HG03135 (cell line): ENCODE measurements at regions not wholly inside any gene's neighbourhood (a gene's known extent, or its start where the extent isn't known, plus 50 kb on each side); places are given as distances from the start of the nearest gene placed in this dataset.

Experiments used
- ATAC-seq: cut with Tn5 transposase; IDR thresholded peaks from one replicate; pipeline ENCODE4 v1.9.1; 2021; ENCODE audit warnings: mild to moderate bottlenecking, moderate library complexity; ENCODE audit not compliant: unreplicated experiment

DNA sequence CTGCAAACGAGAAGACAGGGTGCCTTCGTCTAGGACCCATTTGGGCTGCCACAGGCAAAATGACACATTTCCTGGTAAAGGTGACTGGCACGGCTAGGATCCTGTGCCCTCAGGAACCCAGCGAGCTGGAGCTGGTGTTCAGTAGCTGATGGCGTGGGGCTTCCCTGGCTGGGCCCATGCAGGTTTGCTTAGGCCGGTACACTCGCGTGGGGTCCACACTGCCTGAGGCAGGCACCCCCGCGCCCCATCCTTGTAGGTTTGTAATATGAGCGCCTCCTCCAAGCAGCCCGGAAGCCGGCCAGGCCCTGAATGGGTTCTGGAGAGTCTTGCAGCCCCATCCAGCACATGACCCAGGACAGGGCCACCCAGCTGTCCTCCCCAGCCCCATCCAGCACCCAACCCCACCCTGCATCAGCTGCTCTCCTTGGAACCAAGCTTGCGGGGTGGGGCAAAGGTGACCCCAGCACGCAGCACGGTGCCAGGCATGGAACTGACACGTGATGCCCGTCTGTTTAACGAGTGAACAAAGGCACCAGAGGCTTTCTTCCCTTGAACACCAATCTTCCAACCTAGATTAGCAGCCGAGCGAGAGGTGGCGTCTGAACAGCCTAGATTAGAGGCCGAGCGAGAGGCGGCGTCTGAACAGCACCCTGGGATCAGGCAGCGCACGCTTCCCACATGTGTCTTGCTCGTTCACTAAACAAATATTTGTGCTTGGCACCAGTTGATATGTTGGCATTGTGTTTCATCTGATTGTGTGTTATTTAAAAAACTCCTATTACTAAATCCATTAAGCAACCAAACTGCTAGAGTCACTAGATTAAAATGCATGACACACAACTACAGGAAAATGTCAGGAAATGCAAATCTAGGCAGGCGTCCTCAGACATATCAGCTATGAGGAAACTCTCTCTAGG is 112.1 kb downstream of the DLL1 start:
- ATAC-seq, result no peak

- ATAC-seq, result no peak
Measured at GRCh38 chr6:170177772-170178560, 112.9 kb downstream of the DLL1 start.

GRCh38 chr6:170176898-170177771 is 113.7 kb downstream of the DLL1 start:
- ATAC-seq, result no peak

DNA sequence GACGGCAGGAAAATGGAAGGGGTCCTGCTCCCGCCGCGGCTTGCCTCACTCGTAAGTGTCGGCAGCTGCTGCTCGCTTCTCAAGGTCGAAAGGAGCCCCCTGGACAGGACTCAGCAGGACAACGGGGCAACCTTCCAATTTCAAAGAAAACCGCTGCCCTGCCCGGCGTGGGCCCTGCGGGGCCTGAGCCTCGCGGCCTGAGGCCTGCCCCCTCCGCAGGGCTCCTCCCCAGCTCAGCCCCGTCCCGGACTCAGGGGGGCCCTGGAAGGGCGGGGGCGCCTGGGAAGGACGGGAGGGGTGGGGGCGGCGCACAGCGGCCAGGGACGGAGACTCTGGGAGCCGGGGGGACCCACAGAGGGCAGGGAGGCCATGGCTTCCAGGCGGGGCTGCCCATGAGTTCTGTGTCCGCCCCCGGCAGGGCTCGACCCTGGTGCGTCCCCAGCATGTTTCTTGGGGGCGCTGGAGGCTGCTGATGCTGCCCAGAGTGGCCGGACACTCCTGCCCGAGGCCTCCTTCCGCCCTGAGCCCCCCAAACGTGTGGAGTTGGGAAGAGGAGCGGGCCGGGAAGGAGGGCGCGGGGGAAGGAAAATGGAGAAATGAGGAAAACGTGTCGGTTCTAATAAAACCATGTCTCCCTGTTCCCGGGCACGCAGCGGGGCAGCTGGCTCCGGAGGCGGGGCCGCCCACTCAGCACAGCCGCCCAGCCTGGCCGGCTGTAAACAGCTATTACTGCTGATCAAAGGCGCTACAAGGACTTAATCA is 114.6 kb downstream of the DLL1 start:
- ATAC-seq, result no peak

- no peak for ATAC-seq
Measured at GRCh38 chr6:170175644-170176135, 115.2 kb downstream of the DLL1 start.

DNA sequence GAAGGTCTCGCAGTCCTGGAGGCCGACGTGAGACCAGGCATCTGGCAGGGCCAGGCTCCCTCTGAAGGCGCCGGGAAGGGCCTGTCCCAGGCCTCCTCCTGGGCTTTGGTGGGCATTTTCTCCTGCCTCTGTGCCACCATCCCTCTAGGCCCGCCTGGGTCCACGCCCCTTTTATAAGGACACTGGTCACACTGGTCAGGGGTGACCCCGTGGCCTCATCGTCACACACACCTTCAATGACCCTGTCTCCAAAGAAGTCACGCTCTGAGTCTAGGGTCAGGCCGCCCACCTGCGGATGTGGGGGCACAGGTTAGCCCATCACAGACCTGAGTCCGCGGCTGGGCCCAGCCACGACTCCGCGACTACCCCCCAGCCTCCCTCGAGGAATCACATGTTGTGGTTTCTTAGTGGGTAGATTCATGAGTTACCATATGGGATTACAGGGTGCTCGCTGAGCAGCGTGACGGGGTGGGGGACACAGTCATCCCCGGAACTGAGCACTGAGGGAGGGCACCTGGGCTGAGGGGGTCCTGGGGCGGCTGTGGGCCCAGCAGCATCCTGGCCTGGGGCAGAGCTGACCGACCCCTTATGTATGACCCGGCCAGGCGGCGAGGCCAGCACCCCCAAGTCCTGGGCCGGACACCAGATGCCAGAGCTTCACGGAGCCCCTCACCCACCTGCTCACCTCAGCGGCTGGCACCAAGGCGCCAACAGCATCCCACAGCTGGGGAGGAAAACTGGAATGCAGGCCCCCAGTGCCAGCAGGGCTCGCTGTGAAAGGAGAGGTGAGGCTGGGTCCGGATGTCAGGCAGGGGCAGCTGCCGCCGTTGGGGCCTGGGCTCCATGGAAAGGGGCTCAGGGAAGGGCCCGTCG is 115.9 kb downstream of the DLL1 start:
- no peak for ATAC-seq

- no peak for ATAC-seq
Measured at GRCh38 chr6:170174124-170174770, 116.6 kb downstream of the DLL1 start.

GRCh38 chr6:170173335-170173881 is 117.5 kb downstream of the DLL1 start:
- no peak for ATAC-seq

- no peak for ATAC-seq
Measured at GRCh38 chr6:170172825-170173256, 118.0 kb downstream of the DLL1 start.

DNA sequence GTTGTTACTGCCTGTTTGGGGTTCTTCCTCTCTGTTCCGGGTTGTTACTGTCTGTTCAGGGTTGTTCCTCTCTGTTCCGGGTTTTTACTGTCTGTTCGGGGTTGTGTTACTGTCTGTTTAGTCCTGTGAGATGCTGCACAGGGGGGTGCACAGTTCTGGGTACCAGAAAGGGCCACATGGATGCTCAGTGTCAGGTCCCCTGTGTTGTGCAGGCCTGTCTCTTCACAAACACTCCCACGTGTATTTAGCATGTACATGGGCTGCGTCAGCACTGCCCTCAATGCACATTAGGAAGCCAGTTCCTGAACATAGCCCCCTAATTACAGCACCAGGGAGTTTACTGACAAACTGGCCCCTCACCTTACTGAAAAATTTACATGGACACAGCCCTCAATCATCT is 118.5 kb downstream of the DLL1 start:
- ATAC-seq, result no peak

- ATAC-seq, result no peak
Measured at GRCh38 chr6:170167657-170168159, 123.2 kb downstream of the DLL1 start.

DNA sequence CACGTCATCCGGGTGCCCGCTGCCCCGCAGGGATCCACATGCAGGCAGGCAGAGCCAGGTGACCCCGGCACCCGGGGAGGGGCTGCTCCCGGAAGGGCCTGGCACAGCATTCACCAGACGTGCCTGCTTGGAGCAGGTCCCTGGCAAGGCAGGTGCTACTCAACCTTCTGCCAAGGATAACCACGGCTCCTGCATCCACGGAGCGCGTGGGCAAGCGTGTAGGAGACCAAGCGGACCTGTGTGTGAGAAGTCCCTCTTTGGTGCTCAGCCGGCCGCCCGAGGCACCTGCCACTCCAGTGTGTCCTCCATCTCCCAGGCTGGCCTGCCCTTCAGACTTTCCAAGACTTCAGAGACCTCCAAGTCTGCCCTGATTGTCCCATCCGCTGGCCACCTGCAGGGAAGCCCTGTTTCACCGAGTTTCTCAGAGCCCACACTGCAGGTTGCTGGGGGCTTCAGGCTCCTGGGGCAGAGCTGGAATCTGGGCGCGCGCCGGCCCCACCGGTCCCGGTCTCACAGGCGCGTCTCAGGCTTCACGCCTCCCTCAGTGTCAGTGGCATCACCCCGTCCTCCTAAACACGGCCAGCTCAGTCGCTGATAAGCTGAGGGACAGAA is 124.3 kb downstream of the DLL1 start:
- no peak for ATAC-seq

GRCh38 chr6:170165471-170166117 is 125.3 kb downstream of the DLL1 start:
- no peak for ATAC-seq

- ATAC-seq, result no peak
Measured at GRCh38 chr6:170165085-170165470, 125.8 kb downstream of the DLL1 start.

GRCh38 chr6:170164271-170164900 is 126.5 kb downstream of the DLL1 start:
- no peak for ATAC-seq

DNA sequence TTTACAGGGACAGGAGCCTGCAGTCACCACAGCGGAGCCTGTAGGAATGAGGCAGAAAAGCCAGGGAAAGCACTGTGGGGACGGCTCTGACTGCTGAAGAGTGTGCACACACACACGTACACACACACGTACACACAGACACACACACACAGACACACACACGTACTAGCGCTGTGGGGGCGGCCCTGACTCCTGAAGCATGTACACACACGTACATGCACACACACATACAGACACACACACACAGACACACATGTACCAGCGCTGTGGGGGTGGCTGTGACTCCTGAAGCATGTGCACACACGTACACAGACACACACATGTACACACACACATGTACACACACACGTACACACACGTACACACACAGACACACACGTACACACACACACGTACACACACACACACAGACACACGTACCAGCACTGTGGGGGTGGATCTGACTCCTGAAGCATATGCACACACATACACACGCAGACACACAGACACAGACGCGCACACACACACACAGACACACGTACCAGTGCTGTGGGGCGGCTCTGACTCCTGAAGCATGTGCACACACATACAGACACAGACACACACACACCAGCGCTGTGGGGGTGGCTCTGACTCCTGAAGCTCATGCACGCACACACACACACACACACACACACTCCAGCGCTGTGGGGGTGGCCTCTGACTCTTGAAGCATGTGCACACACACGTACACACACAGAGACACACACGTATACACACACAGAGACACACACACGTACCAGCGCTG is 127.3 kb downstream of the DLL1 start:
- ATAC-seq, result no peak
